SU-DHL-6 (cell line): ENCODE measurements at regions not wholly inside any gene's neighbourhood (a gene's known extent, or its start where the extent isn't known, plus 50 kb on each side); places are given as distances from the start of the nearest gene placed in this dataset.

Experiments
- EZH2phosphoT487 ChIP-seq: fragments of 200-600 bp; sonication (generic), shearing (Covaris generic); conservative IDR thresholded peaks from 2 replicates; pipeline ENCODE4 v1.6.1; 2018; ENCODE audit warnings: mild to moderate bottlenecking, antibody characterized with exemption, low read length, moderate library complexity, mixed read lengths
- TF ChIP-seq, protein P1 (sequence below): fragments of 200-600 bp; sonication (generic); IDR thresholded peaks from one replicate; pipeline ENCODE4 v1.5.1; 2017; ENCODE audit warnings: antibody characterized with exemption, mild to moderate bottlenecking, low read length, moderate library complexity; ENCODE audit not compliant: insufficient read depth, poor library complexity, severe bottlenecking

- no peak for TF ChIP-seq EZH2phosphoT487
- TF ChIP-seq, protein P1, sequence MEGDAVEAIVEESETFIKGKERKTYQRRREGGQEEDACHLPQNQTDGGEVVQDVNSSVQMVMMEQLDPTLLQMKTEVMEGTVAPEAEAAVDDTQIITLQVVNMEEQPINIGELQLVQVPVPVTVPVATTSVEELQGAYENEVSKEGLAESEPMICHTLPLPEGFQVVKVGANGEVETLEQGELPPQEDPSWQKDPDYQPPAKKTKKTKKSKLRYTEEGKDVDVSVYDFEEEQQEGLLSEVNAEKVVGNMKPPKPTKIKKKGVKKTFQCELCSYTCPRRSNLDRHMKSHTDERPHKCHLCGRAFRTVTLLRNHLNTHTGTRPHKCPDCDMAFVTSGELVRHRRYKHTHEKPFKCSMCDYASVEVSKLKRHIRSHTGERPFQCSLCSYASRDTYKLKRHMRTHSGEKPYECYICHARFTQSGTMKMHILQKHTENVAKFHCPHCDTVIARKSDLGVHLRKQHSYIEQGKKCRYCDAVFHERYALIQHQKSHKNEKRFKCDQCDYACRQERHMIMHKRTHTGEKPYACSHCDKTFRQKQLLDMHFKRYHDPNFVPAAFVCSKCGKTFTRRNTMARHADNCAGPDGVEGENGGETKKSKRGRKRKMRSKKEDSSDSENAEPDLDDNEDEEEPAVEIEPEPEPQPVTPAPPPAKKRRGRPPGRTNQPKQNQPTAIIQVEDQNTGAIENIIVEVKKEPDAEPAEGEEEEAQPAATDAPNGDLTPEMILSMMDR = no peak
These were observed 65.7 kb upstream of the SLITRK2 start for GRCh38 chrX:145751943-145752342.
